ENCODE measurements at regions not wholly inside any gene's neighbourhood (a gene's known extent, or its start where the extent isn't known, plus 50 kb on each side); places are given as distances from the start of the nearest gene placed in this dataset.
A peak's percentile ranks its signal among the peaks of the same experiment; 100 is the strongest.

GRCh38 chr10:63711867-63712716, 190.9 kb downstream of the REEP3 start (continued):
- TF ChIP-seq SP7 (tag by site-specific recombination; IDR thresholded peaks at IDR 0.05): peak; percentile 70; the same call in 1 of the 2 replicates
- no peak for TF ChIP-seq ZSCAN18 (tag by site-specific recombination; IDR thresholded peaks at IDR 0.05)
- TF ChIP-seq ZNF548 (tag by site-specific recombination; IDR thresholded peaks at IDR 0.05): no peak
- no peak for TF ChIP-seq PRDM2 (tag by site-specific recombination; IDR thresholded peaks at IDR 0.05; ENCODE audit: borderline replicate concordance)
- peak; percentile 58; the same call in 1 of the 2 replicates for TF ChIP-seq INSM2 (tag by site-specific recombination; IDR thresholded peaks at IDR 0.05)
- peak; percentile 88 for TF ChIP-seq ZBTB17 (tag by site-specific recombination; IDR thresholded peaks at IDR 0.05)
- TF ChIP-seq ZNF639 (tag by site-specific recombination; IDR thresholded peaks at IDR 0.05): no peak
- TF ChIP-seq ZBTB44 (tag by site-specific recombination; IDR thresholded peaks at IDR 0.05): peak; percentile 79
- peak; percentile 33; the same call in 1 of the 2 replicates for TF ChIP-seq SP3 (tag by site-specific recombination; IDR thresholded peaks at IDR 0.05)
- peak; percentile 83; the same call in 1 of the 2 replicates for TF ChIP-seq ZNF76 (tag by site-specific recombination; IDR thresholded peaks at IDR 0.05; ENCODE audit: borderline replicate concordance, low read depth)
- 0 out of 2 replicates have a peak, but pooled peaks have one; percentile 47 for TF ChIP-seq ZFP37 (tag by site-specific recombination; IDR thresholded peaks at IDR 0.05)
- no peak for TF ChIP-seq ZNF112 (tag by site-specific recombination; IDR thresholded peaks at IDR 0.05)
- peak; percentile 85 for TF ChIP-seq ZNF366 (tag by site-specific recombination; conservative IDR thresholded peaks at IDR 0.05)
- TF ChIP-seq GLIS2 (tag by site-specific recombination; IDR thresholded peaks at IDR 0.05): peak; percentile 54; the same call in 1 of the 2 replicates
- TF ChIP-seq ZNF148 (tag by site-specific recombination; IDR thresholded peaks at IDR 0.05; ENCODE audit: borderline replicate concordance): no peak
- peak; percentile 27; the same call in 1 of the 2 replicates for TF ChIP-seq ZSCAN30 (tag by site-specific recombination; IDR thresholded peaks at IDR 0.05)
- peak; percentile 57; the same call in 1 of the 2 replicates for TF ChIP-seq TSHZ1 (tag by site-specific recombination; IDR thresholded peaks at IDR 0.05; ENCODE audit: borderline replicate concordance)
- no peak for TF ChIP-seq ZNF792 (tag by site-specific recombination; IDR thresholded peaks at IDR 0.05)
- peak; percentile 53; the same call in 1 of the 2 replicates for TF ChIP-seq ZNF24 (tag by site-specific recombination; IDR thresholded peaks at IDR 0.05)
